Thymus (tissue), 11 donors: ENCODE measurements at regions not wholly inside any gene's neighbourhood (a gene's known extent, or its start where the extent isn't known, plus 50 kb on each side); places are given as distances from the start of the nearest gene placed in this dataset.

Experiments
- DNase-seq, 9 donors: peaks; one replicate each; pipeline ENCODE4 v3.0.0-alpha.2; 2013; ENCODE audit warnings: low spot score in 9 of 9, low read depth in 6 of 9, missing footprints in 1 of 9
- H3K27ac ChIP-seq, 2 donors: one replicate each; pipeline ENCODE4 v1.5.1; 2013; ENCODE audit warnings: control low read depth in 1 of 2, low read depth in 1 of 2, low read length in 1 of 2, mild to moderate bottlenecking in 1 of 2, moderate library complexity in 1 of 2
- H3K27me3 ChIP-seq, 2 donors: one replicate each; pipeline ENCODE4 v1.5.1; 2013; ENCODE audit warnings: low read length in 1 of 2; ENCODE audit not compliant: control insufficient read depth in 2 of 2, insufficient read depth in 1 of 2
- H3K36me3 ChIP-seq, 2 donors: one replicate each; pipeline ENCODE4 v1.5.1; 2013; ENCODE audit warnings: low read length in 1 of 2, mild to moderate bottlenecking in 1 of 2, moderate library complexity in 1 of 2; ENCODE audit not compliant: control insufficient read depth in 2 of 2, insufficient read depth in 2 of 2
- H3K4me1 ChIP-seq, 2 donors: one replicate each; pipeline ENCODE4 v1.5.1; 2013; ENCODE audit warnings: low read length in 2 of 2; ENCODE audit not compliant: control insufficient read depth in 2 of 2, insufficient read depth in 2 of 2
- H3K4me3 ChIP-seq, 2 donors: one replicate each; pipeline ENCODE4 v1.5.1; 2013; ENCODE audit warnings: low read length in 2 of 2, control low read depth in 1 of 2, mild to moderate bottlenecking in 1 of 2
- H3K9me3 ChIP-seq, 2 donors: one replicate each; pipeline ENCODE4 v1.5.1; 2013; ENCODE audit warnings: low read length in 1 of 2, mild to moderate bottlenecking in 1 of 2; ENCODE audit not compliant: control insufficient read depth in 2 of 2, insufficient read depth in 1 of 2
- whole genome bisulfite sequencing: extraction: QIAGEN DNeasy Blood & Tissue Kit; methylation state at CpG from one replicate; pipeline ENCODE4 v1.1.7; 2013; 5-methylcytosine and 5-hydroxymethylcytosine counted together
- donor health status: healthy.

GRCh38 chr9:14482856-14483255 is 168.9 kb upstream of the NFIB start:
- no peaks in the 10 kb centered on the region for H3K9me3 ChIP-seq
- H3K36me3 ChIP-seq, result no peaks in the 10 kb centered on the region
- WGBS, result 86% methylated on average over 3 of the region's 3 CpGs
- H3K4me1 ChIP-seq, result no peaks in the 10 kb centered on the region
- no peak overlapping the region for H3K4me3 ChIP-seq
- no peaks in the 10 kb centered on the region for H3K27me3 ChIP-seq
- H3K27ac ChIP-seq, result no peak overlapping the region
- no peak for DNase-seq

DNA sequence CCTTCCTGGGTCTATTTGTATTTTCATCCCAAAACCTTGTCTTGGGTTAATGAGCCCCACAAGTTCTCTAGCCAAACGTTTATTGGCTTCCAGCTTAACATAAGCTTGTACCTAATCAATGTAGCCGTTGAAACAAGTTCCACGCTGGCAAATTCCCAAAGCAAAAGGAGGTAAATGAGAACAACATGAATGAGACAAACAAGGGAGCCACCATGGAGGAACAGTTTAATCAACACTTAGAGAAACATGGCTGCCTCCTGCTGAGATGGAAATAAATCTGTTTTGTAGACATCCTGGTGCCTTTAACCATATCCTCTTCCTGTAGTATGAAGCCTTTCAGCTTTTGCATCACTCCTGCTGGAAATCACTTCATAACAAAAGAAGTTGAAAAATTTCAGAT is 166.6 kb upstream of the NFIB start:
- no peak for DNase-seq
- no peaks in the 10 kb centered on the region for H3K27me3 ChIP-seq
- H3K9me3 ChIP-seq, result no peaks in the 10 kb centered on the region
- no peak overlapping the region for H3K4me3 ChIP-seq
- WGBS, result 86% methylated on average over 3 of the region's 3 CpGs
- no peak overlapping the region for H3K27ac ChIP-seq
- H3K4me1 ChIP-seq, result no peaks in the 10 kb centered on the region
- no peaks in the 10 kb centered on the region for H3K36me3 ChIP-seq

DNA sequence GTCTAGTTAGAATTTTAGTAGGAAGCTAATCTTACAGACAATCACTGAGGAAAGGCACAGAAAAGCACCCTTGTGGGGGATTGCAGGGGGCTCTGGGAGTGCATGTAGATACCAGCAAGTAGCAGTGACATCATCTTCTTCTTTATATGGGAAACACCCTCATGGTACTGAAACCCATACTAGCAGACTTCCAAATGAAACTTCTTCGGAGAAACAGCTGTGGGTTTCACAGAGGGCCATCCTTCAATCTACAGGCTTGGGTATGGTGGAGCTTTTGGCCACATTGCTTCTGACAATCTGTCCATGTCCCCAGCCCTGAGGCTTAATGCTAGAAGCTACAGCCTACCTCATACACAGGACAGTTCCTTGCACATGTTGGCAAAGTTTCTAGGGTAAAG is 165.2 kb upstream of the NFIB start:
- no peaks in the 10 kb centered on the region for H3K4me1 ChIP-seq
- no peaks in the 10 kb centered on the region for H3K9me3 ChIP-seq
- H3K27me3 ChIP-seq, result no peaks in the 10 kb centered on the region
- DNase-seq, result no peak
- WGBS, result 89% methylated on average over 1 of the region's 1 CpG
- H3K4me3 ChIP-seq, result no peak overlapping the region
- no peak overlapping the region for H3K27ac ChIP-seq
- H3K36me3 ChIP-seq, result no peaks in the 10 kb centered on the region

GRCh38 chr9:14478175-14479162 is 164.5 kb upstream of the NFIB start:
- no peak for DNase-seq
- no peaks in the 10 kb centered on the region for H3K4me1 ChIP-seq
- H3K36me3 ChIP-seq, result no peaks in the 10 kb centered on the region
- 83% methylated on average over 3 of the region's 3 CpGs for WGBS
- H3K4me3 ChIP-seq, result no peak overlapping the region
- H3K27me3 ChIP-seq, result no peaks in the 10 kb centered on the region
- H3K27ac ChIP-seq, result no peak overlapping the region
- no peaks in the 10 kb centered on the region for H3K9me3 ChIP-seq

DNA sequence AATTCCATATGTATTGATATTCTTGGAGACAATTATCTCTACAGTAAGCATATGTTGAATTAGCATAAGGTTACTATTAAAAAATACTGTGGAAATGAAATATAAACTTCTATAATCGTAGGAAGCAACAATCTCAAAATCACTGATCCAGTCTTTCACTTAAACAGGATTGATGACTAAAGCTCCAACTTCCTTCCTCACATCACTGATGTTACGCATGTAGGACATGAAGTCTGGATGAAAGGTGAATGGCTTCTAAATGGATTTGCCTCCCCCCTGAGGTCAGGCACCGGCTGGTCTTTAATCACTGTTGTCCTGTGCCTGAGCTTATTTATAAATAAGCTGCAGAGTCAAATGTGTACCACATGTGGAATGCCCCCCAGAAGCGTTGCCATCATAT is 157.1 kb upstream of the NFIB start:
- no peak for DNase-seq
- Histone ChIP-seq H3K9me3 (no peaks in the 10 kb centered on the region), H3K4me1 (no peaks in the 10 kb centered on the region), H3K36me3 (no peaks in the 10 kb centered on the region), H3K4me3 (no peak overlapping the region), H3K27ac (no peak overlapping the region), H3K27me3 (no peaks in the 10 kb centered on the region)
- WGBS, result 95% methylated on average over 4 of the region's 4 CpGs

- 97% methylated on average over 3 of the region's 3 CpGs for WGBS
- no peak for DNase-seq
These were observed 153.9 kb upstream of the NFIB start for GRCh38 chr9:14467675-14468374.

DNA sequence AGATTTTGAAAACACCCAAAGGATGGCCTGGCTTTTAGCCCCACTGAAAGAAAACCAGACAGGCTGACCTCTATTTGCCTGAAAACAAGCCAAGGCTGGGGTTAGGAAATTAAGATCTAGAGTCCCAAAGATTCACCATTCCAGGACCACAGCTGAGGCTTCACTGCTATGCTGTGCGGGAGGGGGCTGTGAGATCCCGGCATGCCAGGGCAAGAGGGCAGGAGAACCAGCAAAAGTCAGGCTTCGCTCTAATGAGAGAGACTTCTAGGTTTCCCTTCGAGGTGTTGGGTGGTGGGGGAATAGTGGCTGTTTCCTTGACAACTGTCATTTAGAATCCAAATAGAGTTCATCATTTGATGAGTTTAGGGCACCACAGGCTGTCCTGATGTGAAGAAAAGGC is 152.9 kb upstream of the NFIB start:
- no peak overlapping the region for H3K4me3 ChIP-seq
- no peaks in the 10 kb centered on the region for H3K9me3 ChIP-seq
- WGBS, result 89% methylated on average over 4 of the region's 4 CpGs
- H3K27me3 ChIP-seq, result no peaks in the 10 kb centered on the region
- H3K27ac ChIP-seq, result no peak overlapping the region
- H3K36me3 ChIP-seq, result no peaks in the 10 kb centered on the region
- H3K4me1 ChIP-seq, result no peaks in the 10 kb centered on the region
- no peak for DNase-seq

More at GRCh38 chr9:14467675-14468374, 153.9 kb upstream of the NFIB start:
- Histone ChIP-seq H3K27me3 (no peaks in the 10 kb centered on the region), H3K4me1 (no peaks in the 10 kb centered on the region), H3K4me3 (no peak overlapping the region), H3K9me3 (no peaks in the 10 kb centered on the region), H3K36me3 (no peaks in the 10 kb centered on the region), H3K27ac (no peak overlapping the region)

DNA sequence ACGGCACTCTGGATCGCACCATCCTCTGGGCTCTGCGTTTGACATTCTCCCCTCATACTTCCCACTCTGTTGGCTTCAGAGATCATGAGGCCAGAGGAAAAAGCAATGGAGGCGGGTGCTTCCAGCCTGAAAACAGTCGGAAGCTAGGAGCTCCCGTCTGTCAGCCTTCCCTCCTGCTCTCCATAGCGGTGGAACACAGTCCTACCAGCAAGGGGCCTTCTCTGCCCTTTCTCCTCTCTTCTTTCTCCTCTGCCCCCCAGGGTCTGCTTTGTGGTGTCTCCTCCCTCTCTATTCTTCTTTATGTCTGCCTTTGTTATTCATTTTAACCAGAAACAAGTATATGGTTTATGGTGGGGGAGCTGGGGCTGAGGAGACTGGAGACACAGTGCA is 152.5 kb upstream of the NFIB start:
- Histone ChIP-seq H3K9me3 (no peaks in the 10 kb centered on the region), H3K27me3 (no peaks in the 10 kb centered on the region), H3K4me3 (no peak overlapping the region), H3K36me3 (no peaks in the 10 kb centered on the region), H3K27ac (no peak overlapping the region), H3K4me1 (no peaks in the 10 kb centered on the region)
- no peak for DNase-seq
- 97% methylated on average over 7 of the region's 7 CpGs for WGBS

- no peaks in the 10 kb centered on the region for H3K4me1 ChIP-seq
- no peaks in the 10 kb centered on the region for H3K9me3 ChIP-seq
- H3K4me3 ChIP-seq, result no peak overlapping the region
- H3K27ac ChIP-seq, result no peak overlapping the region
- 94% methylated on average over 1 of the region's 1 CpG for WGBS
- DNase-seq, result no peak
- no peaks in the 10 kb centered on the region for H3K27me3 ChIP-seq
- H3K36me3 ChIP-seq, result no peaks in the 10 kb centered on the region
These were observed 149.0 kb upstream of the NFIB start for GRCh38 chr9:14462950-14463349.
